ENCODE measurements at regions not wholly inside any gene's neighbourhood (a gene's known extent, or its start where the extent isn't known, plus 50 kb on each side); places are given as distances from the start of the nearest gene placed in this dataset.

DNA sequence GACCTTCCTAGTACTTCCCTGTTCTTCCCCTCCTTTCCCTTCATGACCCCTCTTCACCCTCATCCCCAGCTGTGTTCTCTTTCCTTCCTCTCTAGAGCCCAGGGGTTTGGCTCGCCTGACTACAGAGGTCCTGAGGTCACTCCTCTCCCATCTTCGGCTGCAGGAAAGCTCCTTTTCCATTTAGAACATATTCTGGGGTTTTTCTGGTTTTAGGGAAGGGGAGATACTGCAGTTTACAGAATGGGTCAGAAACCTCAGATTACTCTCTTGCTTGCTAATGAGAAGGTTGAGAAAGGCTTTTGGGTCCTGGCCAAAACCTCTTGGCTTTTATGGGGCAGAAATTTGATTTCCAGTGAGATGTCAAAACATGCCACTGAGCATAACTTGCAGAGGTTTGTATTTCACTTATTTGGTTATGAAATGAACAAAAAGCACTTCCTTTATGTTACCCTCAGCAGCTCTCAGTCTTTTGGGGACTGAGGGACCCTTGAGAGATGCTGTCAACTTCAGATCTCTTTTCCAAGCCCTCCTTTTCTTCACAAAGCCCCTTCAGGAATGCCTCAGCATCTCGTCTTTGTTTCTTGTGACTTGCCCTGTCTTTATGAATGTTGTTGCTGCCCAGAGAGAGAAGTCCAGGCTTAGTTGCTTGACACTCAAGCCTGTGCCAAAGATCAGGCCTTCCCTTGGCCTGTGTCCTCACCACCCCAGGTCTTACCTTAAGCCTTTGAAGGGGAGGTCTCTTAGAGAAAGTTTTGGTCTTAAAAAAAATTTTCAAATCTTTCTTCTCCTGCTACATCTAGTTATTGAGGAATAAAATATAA is 121.7 kb upstream of the TPM1 start:
- TF ChIP-seq, protein P1, sequence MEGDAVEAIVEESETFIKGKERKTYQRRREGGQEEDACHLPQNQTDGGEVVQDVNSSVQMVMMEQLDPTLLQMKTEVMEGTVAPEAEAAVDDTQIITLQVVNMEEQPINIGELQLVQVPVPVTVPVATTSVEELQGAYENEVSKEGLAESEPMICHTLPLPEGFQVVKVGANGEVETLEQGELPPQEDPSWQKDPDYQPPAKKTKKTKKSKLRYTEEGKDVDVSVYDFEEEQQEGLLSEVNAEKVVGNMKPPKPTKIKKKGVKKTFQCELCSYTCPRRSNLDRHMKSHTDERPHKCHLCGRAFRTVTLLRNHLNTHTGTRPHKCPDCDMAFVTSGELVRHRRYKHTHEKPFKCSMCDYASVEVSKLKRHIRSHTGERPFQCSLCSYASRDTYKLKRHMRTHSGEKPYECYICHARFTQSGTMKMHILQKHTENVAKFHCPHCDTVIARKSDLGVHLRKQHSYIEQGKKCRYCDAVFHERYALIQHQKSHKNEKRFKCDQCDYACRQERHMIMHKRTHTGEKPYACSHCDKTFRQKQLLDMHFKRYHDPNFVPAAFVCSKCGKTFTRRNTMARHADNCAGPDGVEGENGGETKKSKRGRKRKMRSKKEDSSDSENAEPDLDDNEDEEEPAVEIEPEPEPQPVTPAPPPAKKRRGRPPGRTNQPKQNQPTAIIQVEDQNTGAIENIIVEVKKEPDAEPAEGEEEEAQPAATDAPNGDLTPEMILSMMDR (conservative IDR thresholded peaks at IDR 0.05; ENCODE audit: low read depth, low read length): no peak
- no peak for TF ChIP-seq EZH2 (IDR thresholded peaks at IDR 0.05; ENCODE audit: borderline replicate concordance, low read depth, low read length, poor library complexity, severe bottlenecking)

Measured in A673 (cell line).